GM12892 (cell line): ENCODE measurements at regions not wholly inside any gene's neighbourhood (a gene's known extent, or its start where the extent isn't known, plus 50 kb on each side); places are given as distances from the start of the nearest gene placed in this dataset.

ENCODE experiments used
- POLR2A ChIP-seq: IDR thresholded peaks from 2 replicates; pipeline ENCODE4 v1.6.1; 2011; ENCODE audit warnings: low read depth, low read length, control low read depth
- TAF1 ChIP-seq: IDR thresholded peaks from 2 replicates; pipeline ENCODE4 v1.6.1; 2011; ENCODE audit warnings: low read depth, mild to moderate bottlenecking, control low read depth, low read length, borderline replicate concordance

GRCh38 chr5:92841604-92842155, 739.3 kb downstream of the NR2F1-AS1 start:
- TF ChIP-seq POLR2A (no peak), TAF1 (no peak)
